OCI-LY3 (cell line): ENCODE measurements at regions not wholly inside any gene's neighbourhood (a gene's known extent, or its start where the extent isn't known, plus 50 kb on each side); places are given as distances from the start of the nearest gene placed in this dataset.

ENCODE experiments used
- H2AFZ ChIP-seq: fragments of 200-600, 300-600 bp; shearing (Covaris generic); 2 replicates; pipeline ENCODE4 v1.6.0; 2014; ENCODE audit warnings: antibody characterized with exemption, low read depth, low read length
- H3K27ac ChIP-seq: fragments of 200-600, 300-600 bp; sonication (generic); 2 replicates; pipeline ENCODE4 v1.5.1; 2014; ENCODE audit warnings: mild to moderate bottlenecking, low read length, moderate library complexity, mixed read lengths
- H3K27me3 ChIP-seq: fragments of 200-600, 300-600 bp; sonication (generic); 2 replicates; pipeline ENCODE4 v1.6.1; 2014; ENCODE audit warnings: low read depth, low read length, mixed read lengths
- H3K36me3 ChIP-seq: fragments of 200-600, 300-600 bp; sonication (generic); replicated peaks from 2 replicates; pipeline ENCODE3; 2014; ENCODE audit warnings: low read depth, low read length, mixed read lengths
- H3K4me1 ChIP-seq: fragments of 300-600, 200-600 bp; sonication (generic); 2 replicates; pipeline ENCODE4 v1.6.1; 2014; ENCODE audit warnings: low read length, mixed read lengths
- H3K4me2 ChIP-seq: fragments of 200-600, 300-600 bp; sonication (generic); 2 replicates; pipeline ENCODE4 v1.6.1; 2014; ENCODE audit warnings: low read length, mixed read lengths
- H3K4me3 ChIP-seq: fragments of 300-600, 200-600 bp; sonication (generic); 2 replicates; pipeline ENCODE4 v1.5.1; 2014; ENCODE audit warnings: antibody characterized with exemption, mild to moderate bottlenecking, low read length, moderate library complexity
- H3K79me2 ChIP-seq: fragments of 300-600, 200-600 bp; shearing (Covaris generic); 2 replicates; pipeline ENCODE4 v1.6.1; 2014; ENCODE audit warnings: mild to moderate bottlenecking, low read length, mixed read lengths
- H3K9ac ChIP-seq: fragments of 300-600, 200-600 bp; shearing (Covaris generic); 2 replicates; pipeline ENCODE4 v1.6.0; 2014; ENCODE audit warnings: mild to moderate bottlenecking, low read length, moderate library complexity
- H3K9me3 ChIP-seq: fragments of 200-600, 300-600 bp; shearing (Covaris generic); 2 replicates; pipeline ENCODE4 v1.6.1; 2014; ENCODE audit warnings: low read length, mixed read lengths; ENCODE audit not compliant: insufficient read depth
- H4K20me1 ChIP-seq: fragments of 200-600, 300-600 bp; sonication (generic); 2 replicates; pipeline ENCODE4 v1.6.1; 2016; ENCODE audit warnings: low read length, mixed read lengths; ENCODE audit not compliant: insufficient read depth
- EZH2phosphoT487 ChIP-seq: fragments of 200-600 bp; shearing (Covaris generic); IDR thresholded peaks from 2 replicates; pipeline ENCODE4 v1.6.1; 2018; ENCODE audit warnings: antibody characterized with exemption, mixed run types, low read depth
- TF ChIP-seq, protein P1 (sequence below): fragments of 200-600, 300-600 bp; sonication (generic); IDR thresholded peaks from 2 replicates; pipeline ENCODE4 v1.5.1; 2014; ENCODE audit warnings: antibody characterized with exemption, low read length, low read depth

GRCh38 chr11:29959488-29959887 is 57.3 kb downstream of the KCNA4 start:
- Histone ChIP-seq H3K9me3 (no peaks in the 10 kb centered on the region), H3K9ac (no peak overlapping the region), H3K27ac (no peak overlapping the region), H3K4me3 (no peak overlapping the region), H3K36me3 (no peaks in the 10 kb centered on the region), H4K20me1 (no peaks in the 10 kb centered on the region), H2AFZ (no peak overlapping the region), H3K27me3 (no peaks in the 10 kb centered on the region), H3K4me2 (no peak overlapping the region), H3K4me1 (no peaks in the 10 kb centered on the region), H3K79me2 (no peaks in the 10 kb centered on the region)
- TF ChIP-seq, protein P1, sequence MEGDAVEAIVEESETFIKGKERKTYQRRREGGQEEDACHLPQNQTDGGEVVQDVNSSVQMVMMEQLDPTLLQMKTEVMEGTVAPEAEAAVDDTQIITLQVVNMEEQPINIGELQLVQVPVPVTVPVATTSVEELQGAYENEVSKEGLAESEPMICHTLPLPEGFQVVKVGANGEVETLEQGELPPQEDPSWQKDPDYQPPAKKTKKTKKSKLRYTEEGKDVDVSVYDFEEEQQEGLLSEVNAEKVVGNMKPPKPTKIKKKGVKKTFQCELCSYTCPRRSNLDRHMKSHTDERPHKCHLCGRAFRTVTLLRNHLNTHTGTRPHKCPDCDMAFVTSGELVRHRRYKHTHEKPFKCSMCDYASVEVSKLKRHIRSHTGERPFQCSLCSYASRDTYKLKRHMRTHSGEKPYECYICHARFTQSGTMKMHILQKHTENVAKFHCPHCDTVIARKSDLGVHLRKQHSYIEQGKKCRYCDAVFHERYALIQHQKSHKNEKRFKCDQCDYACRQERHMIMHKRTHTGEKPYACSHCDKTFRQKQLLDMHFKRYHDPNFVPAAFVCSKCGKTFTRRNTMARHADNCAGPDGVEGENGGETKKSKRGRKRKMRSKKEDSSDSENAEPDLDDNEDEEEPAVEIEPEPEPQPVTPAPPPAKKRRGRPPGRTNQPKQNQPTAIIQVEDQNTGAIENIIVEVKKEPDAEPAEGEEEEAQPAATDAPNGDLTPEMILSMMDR: no peak
- no peak for TF ChIP-seq EZH2phosphoT487

GRCh38 chr11:29957431-29957830 is 59.4 kb downstream of the KCNA4 start:
- no peak overlapping the region for H2AFZ ChIP-seq

DNA sequence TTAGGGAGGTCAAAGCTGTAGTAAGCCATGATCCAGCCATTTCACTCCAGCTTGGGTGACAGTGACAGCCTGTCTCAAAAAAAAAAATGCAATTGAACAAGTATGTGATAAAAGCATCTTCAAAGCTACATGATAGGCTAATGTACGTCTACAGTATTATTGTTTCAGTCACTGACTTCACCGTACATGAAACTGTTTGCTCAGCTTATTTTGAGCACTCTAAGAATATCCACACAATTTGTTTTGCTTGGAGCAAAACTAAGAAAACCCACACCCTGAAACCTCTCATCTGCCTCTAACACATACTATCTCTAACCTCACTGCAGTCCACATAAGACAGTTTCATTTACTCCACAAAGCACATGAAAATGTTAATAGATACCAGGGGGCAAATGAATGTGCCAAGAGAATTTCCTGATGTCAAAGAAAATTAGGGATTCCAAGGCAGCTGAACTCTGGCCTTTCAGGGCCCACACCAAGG is 60.7 kb downstream of the KCNA4 start:
- no peaks in the 10 kb centered on the region for H3K79me2 ChIP-seq
- no peak overlapping the region for H3K4me2 ChIP-seq
- H3K9me3 ChIP-seq: no peaks in the 10 kb centered on the region
- TF ChIP-seq EZH2phosphoT487: no peak
- TF ChIP-seq, protein P1: no peak
- H3K9ac ChIP-seq: no peak overlapping the region
- no peaks in the 10 kb centered on the region for H4K20me1 ChIP-seq
- no peaks in the 10 kb centered on the region for H3K27me3 ChIP-seq
- H2AFZ ChIP-seq: no peak overlapping the region
- H3K27ac ChIP-seq: no peak overlapping the region
- H3K36me3 ChIP-seq: no peaks in the 10 kb centered on the region
- H3K4me3 ChIP-seq: no peak overlapping the region
- H3K4me1 ChIP-seq: no peaks in the 10 kb centered on the region

More at GRCh38 chr11:29957431-29957830, 59.4 kb downstream of the KCNA4 start:
- Histone ChIP-seq H3K27me3 (no peaks in the 10 kb centered on the region), H3K4me1 (no peaks in the 10 kb centered on the region), H3K79me2 (no peaks in the 10 kb centered on the region), H3K9me3 (no peaks in the 10 kb centered on the region), H3K4me3 (no peak overlapping the region), H3K36me3 (no peaks in the 10 kb centered on the region), H3K4me2 (no peak overlapping the region), H4K20me1 (no peaks in the 10 kb centered on the region), H3K9ac (no peak overlapping the region), H3K27ac (no peak overlapping the region)
- TF ChIP-seq, protein P1: no peak
- TF ChIP-seq EZH2phosphoT487: no peak

- no peak overlapping the region for H3K27ac ChIP-seq
- no peak overlapping the region for H3K4me3 ChIP-seq
- TF ChIP-seq, protein P1: no peak
- no peak for TF ChIP-seq EZH2phosphoT487
- H3K9me3 ChIP-seq: peaks cover 15% of the 10 kb centered on the region
- H2AFZ ChIP-seq: no peak overlapping the region
- no peaks in the 10 kb centered on the region for H3K79me2 ChIP-seq
- no peaks in the 10 kb centered on the region for H4K20me1 ChIP-seq
- H3K27me3 ChIP-seq: no peaks in the 10 kb centered on the region
- H3K4me2 ChIP-seq: no peak overlapping the region
- H3K36me3 ChIP-seq: no peaks in the 10 kb centered on the region
- H3K4me1 ChIP-seq: no peaks in the 10 kb centered on the region
- H3K9ac ChIP-seq: no peak overlapping the region
Measured at GRCh38 chr11:29943347-29943746, 73.5 kb downstream of the KCNA4 start.
